Choroid plexus epithelial cell (primary cell): ENCODE measurements at regions not wholly inside any gene's neighbourhood (a gene's known extent, or its start where the extent isn't known, plus 50 kb on each side); places are given as distances from the start of the nearest gene placed in this dataset.
"Not testable (repeated sequence)": the region's sequence is repeated elsewhere in the genome, so short reads cannot be mapped to it uniquely, and the experiment has no call there.

Source experiments
- DNase-seq: peaks from one replicate; pipeline ENCODE4 v3.0.0-alpha.2; 2010; ENCODE audit warnings: low read depth
- H3K4me3 ChIP-seq: 2 replicates; pipeline ENCODE4 v1.5.1; 2011; ENCODE audit warnings: low read depth, mild to moderate bottlenecking, control low read depth, low read length, moderate library complexity
- CTCF ChIP-seq: conservative IDR thresholded peaks from 2 replicates; pipeline ENCODE4 v1.5.1; 2011; ENCODE audit warnings: low read depth, mild to moderate bottlenecking, control low read depth, inconsistent platforms, low read length, moderate library complexity

GRCh38 chr6:155770856-155771255 lies 315.2 kb upstream of the NOX3 start:
- H3K4me3 ChIP-seq: no peak overlapping the region
- no peak for DNase-seq
- TF ChIP-seq CTCF: no peak

- no peak for DNase-seq
- TF ChIP-seq CTCF: no peak
- H3K4me3 ChIP-seq: no peak overlapping the region
Measured at GRCh38 chr6:155770313-155770712, 314.7 kb upstream of the NOX3 start.

GRCh38 chr6:155765275-155766194 lies 309.9 kb upstream of the NOX3 start:
- no peak overlapping the region for H3K4me3 ChIP-seq
- DNase-seq: peak; percentile 65
- no peak for TF ChIP-seq CTCF

DNA sequence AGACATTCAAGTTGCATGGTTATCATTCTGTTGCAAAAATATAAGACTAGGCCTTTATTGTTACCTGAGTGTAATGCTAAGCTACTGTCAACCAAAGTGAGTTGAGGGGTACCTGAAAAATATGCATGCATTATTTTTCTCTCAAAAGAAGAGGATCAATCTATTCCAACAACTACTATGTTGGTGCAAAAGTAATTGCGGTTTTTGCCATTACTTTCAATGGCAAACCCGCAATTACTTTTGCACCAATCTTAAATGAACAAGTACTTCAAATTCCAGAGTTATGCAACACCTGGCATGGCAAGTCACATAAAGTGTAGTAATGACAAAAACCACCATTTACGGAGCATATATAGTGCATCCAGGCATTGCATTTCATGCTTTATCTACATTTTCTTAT lies 307.0 kb upstream of the NOX3 start:
- no peak overlapping the region for H3K4me3 ChIP-seq
- TF ChIP-seq CTCF: no peak
- DNase-seq: no peak

DNA sequence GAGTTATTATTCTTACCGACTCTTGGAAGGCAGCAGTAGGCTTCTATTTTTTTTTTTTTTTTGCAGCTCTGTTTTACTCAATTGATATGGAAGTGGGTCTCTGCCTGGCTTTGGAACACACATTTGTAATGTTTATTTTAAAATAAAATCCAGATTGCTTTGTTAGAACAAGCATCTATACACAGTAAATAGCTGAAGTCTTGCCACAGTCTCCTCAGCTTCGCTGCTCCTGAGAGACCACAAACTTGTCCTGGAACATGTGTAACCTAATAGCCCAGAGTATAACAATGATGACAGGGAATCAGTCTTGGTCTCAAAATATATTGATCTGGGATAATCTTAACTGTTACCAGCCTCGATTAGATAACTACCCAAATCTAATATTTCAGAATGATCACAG lies 299.8 kb upstream of the NOX3 start:
- H3K4me3 ChIP-seq: no peak overlapping the region
- TF ChIP-seq CTCF: no peak
- DNase-seq: peak; percentile 11

GRCh38 chr6:155748778-155749177 lies 293.1 kb upstream of the NOX3 start:
- not testable (repeated sequence) for H3K4me3 ChIP-seq, DNase-seq

DNA sequence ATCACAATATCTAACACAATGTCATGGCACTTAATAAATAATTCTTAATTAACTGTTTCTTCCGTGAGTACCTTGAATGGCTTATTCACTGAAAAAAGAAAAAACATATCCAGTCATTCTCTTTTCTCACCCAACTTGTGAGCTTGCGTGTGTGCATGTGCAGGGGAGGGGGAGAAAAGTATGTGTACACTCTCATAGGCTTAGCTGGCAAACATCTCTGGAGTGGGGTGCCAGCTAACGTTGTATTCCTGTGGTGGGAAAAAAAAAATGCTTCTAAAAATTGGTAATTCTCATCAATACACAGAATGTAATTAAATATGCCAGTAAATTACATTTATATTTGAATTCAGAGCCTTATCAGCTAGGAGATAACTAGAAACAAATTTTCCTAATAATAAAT lies 291.9 kb upstream of the NOX3 start:
- H3K4me3 ChIP-seq: no peak overlapping the region
- no peak for DNase-seq
- no peak for TF ChIP-seq CTCF
